GM04504 (cell line): ENCODE measurements at regions not wholly inside any gene's neighbourhood (a gene's known extent, or its start where the extent isn't known, plus 50 kb on each side); places are given as distances from the start of the nearest gene placed in this dataset.
A peak's percentile ranks its signal among the peaks of the same experiment; 100 is the strongest.

Experiments used
- DNase-seq: peaks from one replicate; pipeline ENCODE4 v3.0.0-alpha.2; 2012; ENCODE audit warnings: low read depth

- DNase-seq: no peak
Observed at GRCh38 chr15:66848686-66849392, 146.8 kb downstream of the SMAD6 start.

GRCh38 chr15:66849393-66849745 lies 147.3 kb downstream of the SMAD6 start:
- DNase-seq: no peak

- DNase-seq: no peak
Observed at GRCh38 chr15:66849746-66850077, 147.7 kb downstream of the SMAD6 start.

GRCh38 chr15:66850078-66850991 lies 148.3 kb downstream of the SMAD6 start:
- no peak for DNase-seq

- no peak for DNase-seq
Observed at GRCh38 chr15:66850996-66851310, 148.9 kb downstream of the SMAD6 start.

GRCh38 chr15:66851311-66852063 lies 149.5 kb downstream of the SMAD6 start:
- DNase-seq: peak; percentile 72

GRCh38 chr15:66852064-66852905 lies 150.2 kb downstream of the SMAD6 start:
- DNase-seq: no peak

- DNase-seq: no peak
Observed at GRCh38 chr15:66854012-66854965, 152.3 kb downstream of the SMAD6 start.

GRCh38 chr15:66855041-66855440 lies 153.0 kb downstream of the SMAD6 start:
- DNase-seq: no peak

GRCh38 chr15:66857694-66858093 lies 155.7 kb downstream of the SMAD6 start:
- DNase-seq: no peak

GRCh38 chr15:66858423-66859207 lies 156.6 kb downstream of the SMAD6 start:
- no peak for DNase-seq

GRCh38 chr15:66859688-66860253 lies 157.7 kb downstream of the SMAD6 start:
- DNase-seq: no peak

GRCh38 chr15:66860844-66861243 lies 158.8 kb downstream of the SMAD6 start:
- no peak for DNase-seq

GRCh38 chr15:66862111-66862939 lies 160.3 kb downstream of the SMAD6 start:
- DNase-seq: no peak

GRCh38 chr15:66862940-66863335 lies 160.9 kb downstream of the SMAD6 start:
- peak; percentile 82 for DNase-seq

GRCh38 chr15:66863390-66864085 lies 161.5 kb downstream of the SMAD6 start:
- DNase-seq: no peak

GRCh38 chr15:66864086-66864830 lies 162.2 kb downstream of the SMAD6 start:
- DNase-seq: no peak
